ENCODE measurements at regions not wholly inside any gene's neighbourhood (a gene's known extent, or its start where the extent isn't known, plus 50 kb on each side); places are given as distances from the start of the nearest gene placed in this dataset.

DNA sequence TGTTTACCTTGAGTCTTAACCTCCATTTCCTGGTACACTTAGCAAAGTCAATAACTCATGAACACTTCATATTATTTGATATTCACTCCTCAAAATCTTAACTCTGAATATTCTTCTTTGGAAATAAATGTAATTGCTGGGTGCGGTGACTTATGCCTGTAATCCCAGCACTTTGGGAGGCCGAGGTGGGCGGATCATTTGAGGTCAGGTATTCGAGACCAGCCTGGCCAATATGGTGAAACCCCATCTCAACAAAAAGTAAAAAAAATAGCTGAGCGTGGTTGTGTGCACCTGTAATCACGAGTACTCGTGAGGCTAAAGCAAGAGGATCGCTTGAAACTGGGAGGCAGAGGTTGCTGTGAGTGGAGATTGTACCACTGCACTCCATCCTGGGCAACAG, 201.3 kb upstream of the DSEL start:
- TF ChIP-seq POLR2A (IDR thresholded peaks at IDR 0.05) (no peak), POLR2AphosphoS5 (IDR thresholded peaks at IDR 0.05) (no peak), EP300 (IDR thresholded peaks at IDR 0.05) (no peak)
- TF ChIP-seq, protein P1, sequence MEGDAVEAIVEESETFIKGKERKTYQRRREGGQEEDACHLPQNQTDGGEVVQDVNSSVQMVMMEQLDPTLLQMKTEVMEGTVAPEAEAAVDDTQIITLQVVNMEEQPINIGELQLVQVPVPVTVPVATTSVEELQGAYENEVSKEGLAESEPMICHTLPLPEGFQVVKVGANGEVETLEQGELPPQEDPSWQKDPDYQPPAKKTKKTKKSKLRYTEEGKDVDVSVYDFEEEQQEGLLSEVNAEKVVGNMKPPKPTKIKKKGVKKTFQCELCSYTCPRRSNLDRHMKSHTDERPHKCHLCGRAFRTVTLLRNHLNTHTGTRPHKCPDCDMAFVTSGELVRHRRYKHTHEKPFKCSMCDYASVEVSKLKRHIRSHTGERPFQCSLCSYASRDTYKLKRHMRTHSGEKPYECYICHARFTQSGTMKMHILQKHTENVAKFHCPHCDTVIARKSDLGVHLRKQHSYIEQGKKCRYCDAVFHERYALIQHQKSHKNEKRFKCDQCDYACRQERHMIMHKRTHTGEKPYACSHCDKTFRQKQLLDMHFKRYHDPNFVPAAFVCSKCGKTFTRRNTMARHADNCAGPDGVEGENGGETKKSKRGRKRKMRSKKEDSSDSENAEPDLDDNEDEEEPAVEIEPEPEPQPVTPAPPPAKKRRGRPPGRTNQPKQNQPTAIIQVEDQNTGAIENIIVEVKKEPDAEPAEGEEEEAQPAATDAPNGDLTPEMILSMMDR (IDR thresholded peaks at IDR 0.05): no peak
- H3K27me3 ChIP-seq: no peaks in the 10 kb centered on the region
- ATAC-seq (ENCODE audit: low FRiP score in 2 of 2) (no peak), DNase-seq (peak in 1 of 2 donors; percentile 32)
- 55 to 62% methylated on average over 8 of the region's 8 CpGs for whole genome bisulfite sequencing, 2 donors
- H3K4me1 ChIP-seq: no peaks in the 10 kb centered on the region
- H3K9me3 ChIP-seq: no peaks in the 10 kb centered on the region
- no peak overlapping the region for H3K4me3 ChIP-seq
- H3K36me3 ChIP-seq: no peaks in the 10 kb centered on the region
- H3K27ac ChIP-seq: no peak overlapping the region

DNA sequence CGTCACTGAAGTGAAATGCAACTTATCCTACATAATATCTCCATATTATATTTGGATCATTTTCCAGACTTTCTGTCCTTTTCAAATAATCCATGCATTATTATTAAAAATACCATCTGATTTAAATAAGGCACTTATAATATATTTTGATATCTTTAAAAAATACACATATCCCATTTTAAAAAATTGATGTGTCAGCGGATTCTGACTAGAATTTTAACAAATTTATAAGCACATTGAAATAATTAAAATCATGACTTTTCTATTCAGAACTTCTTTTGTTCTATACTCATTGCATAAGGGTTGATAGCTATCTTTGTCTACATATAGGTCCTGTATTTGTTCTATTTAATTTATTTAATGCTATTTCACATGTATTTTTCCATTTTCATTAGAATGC, 199.0 kb upstream of the DSEL start:
- Histone ChIP-seq H3K9me3 (no peaks in the 10 kb centered on the region), H3K27me3 (no peaks in the 10 kb centered on the region), H3K27ac (no peak overlapping the region), H3K4me1 (no peaks in the 10 kb centered on the region), H3K4me3 (no peak overlapping the region), H3K36me3 (no peaks in the 10 kb centered on the region)
- ATAC-seq (ENCODE audit: low FRiP score in 2 of 2) (no peak), DNase-seq (no peak)
- 38 to 59% methylated on average over 2 of the region's 2 CpGs for WGBS, 2 donors
- TF ChIP-seq EP300 (IDR thresholded peaks at IDR 0.05) (no peak), POLR2AphosphoS5 (IDR thresholded peaks at IDR 0.05) (no peak), POLR2A (IDR thresholded peaks at IDR 0.05) (no peak)
- TF ChIP-seq, protein P1 (IDR thresholded peaks at IDR 0.05): no peak

DNA sequence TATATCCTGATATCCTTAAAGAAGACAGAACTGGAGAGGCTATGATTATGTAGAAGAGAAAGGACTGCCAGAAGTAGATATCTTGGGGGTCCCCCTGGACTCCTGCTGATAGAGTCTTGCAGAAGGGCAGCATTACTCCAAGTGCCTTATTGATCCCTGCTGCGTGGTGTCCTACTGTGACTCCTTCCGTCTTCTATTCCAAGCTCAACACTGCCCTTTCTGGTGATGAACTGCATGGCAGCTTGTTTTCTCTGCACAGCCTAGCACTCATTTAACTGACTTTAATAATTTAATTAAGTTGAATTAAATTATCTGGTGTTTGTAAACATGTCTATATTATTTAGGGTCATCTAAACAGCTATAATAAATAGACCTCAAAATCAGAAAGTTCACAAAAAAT, 194.1 kb upstream of the DSEL start:
- 53 to 66% methylated on average over 2 of the region's 2 CpGs for WGBS, 2 donors
- TF ChIP-seq, protein P1 (IDR thresholded peaks at IDR 0.05): no peak
- TF ChIP-seq POLR2A (IDR thresholded peaks at IDR 0.05): no peak
- no peak for TF ChIP-seq POLR2AphosphoS5 (IDR thresholded peaks at IDR 0.05)
- no peak for TF ChIP-seq EP300 (IDR thresholded peaks at IDR 0.05)
- no peaks in the 10 kb centered on the region for H3K27me3 ChIP-seq
- no peak overlapping the region for H3K4me3 ChIP-seq
- ATAC-seq (ENCODE audit: low FRiP score in 2 of 2): no peak
- H3K36me3 ChIP-seq: no peaks in the 10 kb centered on the region
- no peak for DNase-seq
- H3K9me3 ChIP-seq: no peaks in the 10 kb centered on the region
- no peak overlapping the region for H3K27ac ChIP-seq
- H3K4me1 ChIP-seq: no peaks in the 10 kb centered on the region

DNA sequence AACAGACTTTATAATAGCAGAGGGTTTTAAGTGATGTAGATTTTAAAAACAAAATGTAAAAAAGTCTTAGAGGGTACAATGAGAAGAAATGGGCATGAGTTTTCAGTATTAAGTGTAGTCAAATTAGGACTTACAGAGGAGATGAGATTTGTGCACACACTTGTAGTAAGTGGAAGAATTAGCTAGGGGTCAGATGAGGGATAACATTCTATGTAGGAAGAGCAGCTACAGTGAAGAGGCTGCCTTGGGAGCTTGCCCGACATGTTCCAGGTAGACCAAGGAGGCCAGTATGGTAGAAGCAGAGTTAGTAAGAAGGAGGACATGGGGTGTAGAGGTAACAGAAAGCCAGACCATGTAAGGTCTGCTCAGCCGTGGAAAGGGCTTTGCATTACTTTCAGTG, 189.2 kb upstream of the DSEL start:
- Histone ChIP-seq H3K36me3 (no peaks in the 10 kb centered on the region), H3K4me3 (no peak overlapping the region), H3K27ac (no peak overlapping the region), H3K27me3 (no peaks in the 10 kb centered on the region), H3K4me1 (no peaks in the 10 kb centered on the region), H3K9me3 (no peaks in the 10 kb centered on the region)
- no peak for ATAC-seq (ENCODE audit: low FRiP score in 2 of 2)
- TF ChIP-seq POLR2A (IDR thresholded peaks at IDR 0.05) (no peak), POLR2AphosphoS5 (IDR thresholded peaks at IDR 0.05) (no peak), EP300 (IDR thresholded peaks at IDR 0.05) (no peak)
- TF ChIP-seq, protein P1 (IDR thresholded peaks at IDR 0.05): no peak
- no peak for DNase-seq
- 87 to 91% methylated on average over 2 of the region's 2 CpGs for WGBS, 2 donors

DNA sequence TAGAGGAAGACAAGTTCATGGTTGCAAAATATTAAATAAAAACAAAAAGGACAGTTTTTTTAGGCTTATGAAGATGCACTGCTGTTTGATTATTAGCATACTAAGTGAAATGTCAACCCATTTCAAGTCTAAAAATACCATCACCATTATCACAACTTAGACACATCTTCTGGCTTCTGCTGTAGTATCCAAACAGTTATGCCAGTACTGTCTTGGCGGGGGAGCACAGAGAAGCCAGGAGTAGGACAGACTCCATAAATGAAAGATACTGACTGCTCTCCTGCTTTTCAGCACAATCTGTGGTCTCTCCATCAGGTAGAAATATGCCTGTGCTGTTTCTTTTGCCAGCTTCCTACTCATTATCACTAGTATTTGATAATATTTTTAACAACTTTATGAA, 179.2 kb upstream of the DSEL start:
- no peaks in the 10 kb centered on the region for H3K27me3 ChIP-seq
- TF ChIP-seq POLR2AphosphoS5 (IDR thresholded peaks at IDR 0.05) (no peak), POLR2A (IDR thresholded peaks at IDR 0.05) (no peak), EP300 (IDR thresholded peaks at IDR 0.05) (no peak)
- TF ChIP-seq, protein P1 (IDR thresholded peaks at IDR 0.05): no peak
- peaks cover 0 to under 1% (median 0%) of the 10 kb centered on the region in 4 donors for H3K9me3 ChIP-seq
- no peaks in the 10 kb centered on the region for H3K4me1 ChIP-seq
- no peaks in the 10 kb centered on the region for H3K36me3 ChIP-seq
- H3K27ac ChIP-seq: no peak overlapping the region
- H3K4me3 ChIP-seq: no peak overlapping the region
- WGBS, 2 donors: 93 to 100% methylated on average over 1 of the region's 1 CpG
- ATAC-seq (ENCODE audit: low FRiP score in 2 of 2) (no peak), DNase-seq (no peak)

All from upper lobe of left lung (tissue), 6 donors.